ENCODE measurements at regions not wholly inside any gene's neighbourhood (a gene's known extent, or its start where the extent isn't known, plus 50 kb on each side); places are given as distances from the start of the nearest gene placed in this dataset.

DNA sequence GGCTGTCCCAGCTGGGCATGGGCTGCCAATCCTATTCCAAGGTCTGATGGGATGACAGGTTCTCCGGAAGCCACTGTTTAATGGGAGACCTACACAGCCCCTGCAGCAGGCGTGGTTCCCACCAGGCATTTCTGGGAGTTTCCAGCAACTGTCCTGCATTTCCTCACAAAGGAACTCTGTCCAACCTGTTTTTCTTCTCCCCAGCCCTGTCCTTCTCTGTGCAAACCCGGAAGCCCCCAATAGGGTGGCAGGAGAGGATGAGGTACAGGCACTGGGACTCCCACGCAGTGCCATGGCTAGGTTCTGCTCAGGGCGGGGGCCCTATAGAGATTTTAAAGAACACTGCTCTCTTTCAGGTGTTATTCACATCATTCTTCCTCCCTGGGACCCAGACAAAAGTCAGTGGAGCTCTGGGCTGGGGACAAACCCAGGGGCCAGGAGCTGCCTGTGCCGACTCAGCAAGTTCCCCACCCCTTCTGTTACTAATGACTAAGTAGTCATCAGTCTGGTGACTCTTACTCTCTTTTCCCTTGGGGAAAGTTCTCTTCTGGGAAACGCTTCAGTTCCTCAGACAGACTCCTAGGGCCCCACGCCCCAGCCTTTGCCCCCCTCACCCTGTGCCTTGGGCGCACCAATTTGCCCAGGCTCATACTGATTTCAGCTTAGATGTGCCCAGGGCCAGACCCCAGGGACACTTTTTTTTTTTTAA lies 97.7 kb downstream of the CD47 start:
- 97% methylated on average over 3 of the region's 9 CpGs for WGBS (ENCODE audit: insufficient coverage)
- Histone ChIP-seq H3K36me3 (ENCODE audit: control insufficient read depth, insufficient read depth, low read length) (no peaks in the 10 kb centered on the region), H3K4me3 (ENCODE audit: low read depth, low read length) (no peak overlapping the region), H3K27me3 (ENCODE audit: control insufficient read depth, insufficient read depth, low read length) (no peaks in the 10 kb centered on the region), H3K9me3 (ENCODE audit: control insufficient read depth, insufficient read depth, low read length) (no peaks in the 10 kb centered on the region), H3K4me1 (ENCODE audit: control insufficient read depth, insufficient read depth, low read length) (no peaks in the 10 kb centered on the region), H3K27ac (ENCODE audit: low read depth, low read length) (no peak overlapping the region)
- DNase-seq (ENCODE audit: low read depth in 4 of 6, low spot score in 6 of 6) = no peak

DNA sequence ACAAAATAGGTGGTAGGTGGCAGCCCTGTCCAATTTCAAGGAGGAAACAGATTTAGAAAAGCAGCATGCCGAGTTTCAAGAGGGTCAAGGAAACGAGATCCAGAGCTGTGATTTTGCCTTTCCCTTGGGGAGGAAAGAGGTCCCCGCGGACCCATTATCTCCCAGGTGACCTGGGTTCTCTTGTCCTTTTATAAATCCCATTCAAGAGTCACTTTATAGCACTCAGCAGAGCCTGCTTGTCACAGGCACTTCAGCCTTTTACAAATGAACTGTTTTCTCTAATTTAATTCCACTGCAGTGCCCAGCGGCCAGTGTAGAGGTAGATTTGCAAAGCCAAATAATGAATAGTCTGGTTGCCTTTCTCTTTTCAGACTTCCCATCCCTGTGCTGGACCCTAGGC lies 99.9 kb downstream of the CD47 start:
- H3K27ac ChIP-seq (ENCODE audit: low read depth, low read length) = no peak overlapping the region
- 88% methylated on average over 3 of the region's 5 CpGs for WGBS (ENCODE audit: insufficient coverage)
- H3K9me3 ChIP-seq (ENCODE audit: control insufficient read depth, insufficient read depth, low read length) = no peaks in the 10 kb centered on the region
- no peak for DNase-seq (ENCODE audit: low read depth in 4 of 6, low spot score in 6 of 6)
- no peaks in the 10 kb centered on the region for H3K36me3 ChIP-seq (ENCODE audit: control insufficient read depth, insufficient read depth, low read length)
- H3K4me1 ChIP-seq (ENCODE audit: control insufficient read depth, insufficient read depth, low read length) = no peaks in the 10 kb centered on the region
- no peak overlapping the region for H3K4me3 ChIP-seq (ENCODE audit: low read depth, low read length)
- H3K27me3 ChIP-seq (ENCODE audit: control insufficient read depth, insufficient read depth, low read length) = no peaks in the 10 kb centered on the region

DNA sequence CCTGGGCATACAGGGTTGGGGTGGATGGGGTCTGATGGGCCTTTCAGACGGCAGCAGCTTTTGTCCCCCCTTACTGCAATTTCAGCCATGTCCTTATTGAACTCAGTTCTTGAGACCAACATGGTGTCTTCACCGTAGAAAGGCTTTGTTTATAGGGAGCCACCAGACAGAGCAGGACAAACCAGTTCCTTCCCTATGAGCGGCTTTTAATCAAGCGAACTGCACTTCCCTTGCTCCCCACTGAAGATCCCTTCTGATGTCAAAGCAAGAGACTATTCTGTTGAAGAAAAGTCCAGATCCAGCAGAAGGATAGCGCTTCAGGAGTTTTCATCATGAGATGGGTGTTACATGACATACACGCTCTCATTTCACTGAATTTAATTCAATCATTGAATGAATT lies 100.4 kb downstream of the CD47 start:
- Histone ChIP-seq H3K4me1 (ENCODE audit: control insufficient read depth, insufficient read depth, low read length) (no peaks in the 10 kb centered on the region), H3K9me3 (ENCODE audit: control insufficient read depth, insufficient read depth, low read length) (no peaks in the 10 kb centered on the region), H3K27ac (ENCODE audit: low read depth, low read length) (no peak overlapping the region), H3K4me3 (ENCODE audit: low read depth, low read length) (no peak overlapping the region), H3K27me3 (ENCODE audit: control insufficient read depth, insufficient read depth, low read length) (no peaks in the 10 kb centered on the region), H3K36me3 (ENCODE audit: control insufficient read depth, insufficient read depth, low read length) (no peaks in the 10 kb centered on the region)
- DNase-seq (ENCODE audit: low read depth in 4 of 6, low spot score in 6 of 6) = no peak
- WGBS (ENCODE audit: insufficient coverage) = 96% methylated on average over 5 of the region's 6 CpGs

GRCh38 chr3:107989661-107990060 lies 101.2 kb downstream of the CD47 start:
- Histone ChIP-seq H3K27ac (ENCODE audit: low read depth, low read length) (no peak overlapping the region), H3K36me3 (ENCODE audit: control insufficient read depth, insufficient read depth, low read length) (no peaks in the 10 kb centered on the region), H3K27me3 (ENCODE audit: control insufficient read depth, insufficient read depth, low read length) (no peaks in the 10 kb centered on the region), H3K9me3 (ENCODE audit: control insufficient read depth, insufficient read depth, low read length) (no peaks in the 10 kb centered on the region), H3K4me3 (ENCODE audit: low read depth, low read length) (no peak overlapping the region), H3K4me1 (ENCODE audit: control insufficient read depth, insufficient read depth, low read length) (no peaks in the 10 kb centered on the region)
- no peak for DNase-seq (ENCODE audit: low read depth in 4 of 6, low spot score in 6 of 6)
- WGBS (ENCODE audit: insufficient coverage) = 71% methylated on average over 1 of the region's 4 CpGs

- DNase-seq (ENCODE audit: low read depth in 4 of 6, low spot score in 6 of 6) = peak in 1 of 6 donors; percentile 36
- WGBS (ENCODE audit: insufficient coverage) = 30% methylated on average over 3 of the region's 6 CpGs
- no peak overlapping the region for H3K27ac ChIP-seq (ENCODE audit: low read depth, low read length)
These were observed 102.2 kb downstream of the CD47 start for GRCh38 chr3:107988460-107989175.

DNA sequence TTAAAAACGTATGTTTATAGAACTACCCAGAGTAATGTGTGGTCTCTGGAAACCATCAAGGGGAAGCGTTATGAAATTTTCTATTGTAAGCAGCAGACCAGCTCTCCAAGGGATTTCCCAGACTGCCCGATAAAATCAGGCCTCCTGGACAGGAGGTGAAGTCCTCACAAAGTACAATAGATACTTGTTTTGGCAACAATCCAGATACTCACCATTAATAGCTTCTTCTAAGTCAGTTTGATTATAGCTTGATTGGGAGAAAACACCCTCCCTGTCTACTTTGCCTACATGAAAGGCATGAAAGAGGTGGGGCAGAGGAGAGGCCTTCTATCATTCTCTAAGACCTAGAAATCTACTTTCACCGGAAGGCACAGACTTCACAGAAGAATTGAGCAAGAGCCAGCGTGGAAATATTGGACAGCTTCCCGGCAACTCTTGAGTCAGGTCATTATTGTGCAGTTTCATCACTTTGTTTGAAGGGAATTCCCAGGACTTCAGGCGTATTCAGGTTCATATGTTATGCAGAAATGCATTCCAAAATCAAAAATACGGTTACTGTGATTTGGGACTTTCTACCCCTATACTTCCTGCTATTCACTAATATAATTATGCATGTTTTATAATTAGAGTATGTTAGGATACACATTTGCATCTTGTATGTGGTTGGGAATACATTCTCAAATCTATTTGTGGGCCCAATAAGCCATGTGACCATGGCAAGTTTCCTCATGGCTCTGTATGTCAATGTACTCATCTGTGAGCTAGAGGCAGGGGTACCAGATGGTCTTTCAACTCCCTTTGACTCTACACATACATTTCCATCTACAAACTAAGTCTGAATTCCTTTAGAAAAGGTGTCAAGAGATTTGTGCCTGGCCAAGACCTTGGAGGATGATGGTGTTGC lies 103.5 kb downstream of the CD47 start:
- DNase-seq (ENCODE audit: low read depth in 4 of 6, low spot score in 6 of 6) = peak in 2 of 6 donors; percentile 65 to 90
- Histone ChIP-seq H3K36me3 (ENCODE audit: control insufficient read depth, insufficient read depth, low read length) (no peaks in the 10 kb centered on the region), H3K27me3 (ENCODE audit: control insufficient read depth, insufficient read depth, low read length) (no peaks in the 10 kb centered on the region), H3K9me3 (ENCODE audit: control insufficient read depth, insufficient read depth, low read length) (no peaks in the 10 kb centered on the region), H3K4me3 (ENCODE audit: low read depth, low read length) (no peak overlapping the region), H3K27ac (ENCODE audit: low read depth, low read length) (no peak overlapping the region), H3K4me1 (ENCODE audit: control insufficient read depth, insufficient read depth, low read length) (no peaks in the 10 kb centered on the region)
- 15% methylated on average over 2 of the region's 8 CpGs for WGBS (ENCODE audit: insufficient coverage)

More at GRCh38 chr3:107988460-107989175, 102.2 kb downstream of the CD47 start:
- Histone ChIP-seq H3K27me3 (ENCODE audit: control insufficient read depth, insufficient read depth, low read length) (no peaks in the 10 kb centered on the region), H3K4me3 (ENCODE audit: low read depth, low read length) (no peak overlapping the region), H3K4me1 (ENCODE audit: control insufficient read depth, insufficient read depth, low read length) (no peaks in the 10 kb centered on the region), H3K36me3 (ENCODE audit: control insufficient read depth, insufficient read depth, low read length) (no peaks in the 10 kb centered on the region), H3K9me3 (ENCODE audit: control insufficient read depth, insufficient read depth, low read length) (no peaks in the 10 kb centered on the region)

DNA sequence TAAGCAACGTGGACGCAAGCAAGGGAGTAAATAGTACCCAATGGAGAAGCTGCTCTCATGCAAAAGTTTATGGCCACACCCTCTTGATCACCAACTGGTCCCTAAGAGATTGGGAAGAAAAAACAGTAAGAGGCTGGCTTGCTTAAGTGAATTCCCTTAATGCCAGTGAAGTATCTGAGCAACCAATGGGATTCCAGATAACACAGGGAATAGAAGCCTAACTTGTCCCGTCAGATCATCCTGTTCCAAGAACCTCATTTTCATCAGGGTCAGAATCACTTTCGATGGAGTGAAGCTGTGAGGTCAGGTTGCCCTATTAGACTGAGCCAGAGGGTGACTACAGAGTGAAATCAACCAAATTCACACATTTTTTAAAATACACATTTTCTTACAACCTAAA lies 104.3 kb downstream of the CD47 start:
- Histone ChIP-seq H3K4me3 (ENCODE audit: low read depth, low read length) (no peak overlapping the region), H3K4me1 (ENCODE audit: control insufficient read depth, insufficient read depth, low read length) (peaks cover 5% of the 10 kb centered on the region), H3K9me3 (ENCODE audit: control insufficient read depth, insufficient read depth, low read length) (no peaks in the 10 kb centered on the region), H3K36me3 (ENCODE audit: control insufficient read depth, insufficient read depth, low read length) (no peaks in the 10 kb centered on the region), H3K27me3 (ENCODE audit: control insufficient read depth, insufficient read depth, low read length) (no peaks in the 10 kb centered on the region), H3K27ac (ENCODE audit: low read depth, low read length) (no peak overlapping the region)
- no peak for DNase-seq (ENCODE audit: low read depth in 4 of 6, low spot score in 6 of 6)
- WGBS (ENCODE audit: insufficient coverage) = 83% methylated on average over 1 of the region's 4 CpGs

DNA sequence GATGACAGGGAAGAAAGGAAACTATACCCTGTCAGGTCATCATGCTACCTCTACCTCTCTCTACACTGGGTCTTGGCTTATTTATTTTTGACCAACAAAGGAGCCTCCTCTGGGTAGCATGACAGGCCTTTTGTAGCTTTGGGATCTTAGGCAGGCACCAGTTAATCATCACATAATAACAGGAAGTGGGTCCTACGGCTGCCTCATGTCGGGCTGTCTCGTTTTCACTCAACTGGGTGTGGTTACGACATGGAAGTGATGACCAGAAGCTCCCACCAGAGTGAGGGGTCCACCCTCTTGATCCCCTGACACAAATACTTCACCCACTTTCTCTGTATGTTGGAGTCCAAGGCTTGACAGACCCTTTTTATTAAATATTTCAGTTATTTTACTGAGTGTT lies 105.3 kb downstream of the CD47 start:
- WGBS (ENCODE audit: insufficient coverage) = 91% methylated on average over 4 of the region's 4 CpGs
- H3K27me3 ChIP-seq (ENCODE audit: control insufficient read depth, insufficient read depth, low read length) = no peaks in the 10 kb centered on the region
- H3K36me3 ChIP-seq (ENCODE audit: control insufficient read depth, insufficient read depth, low read length) = no peaks in the 10 kb centered on the region
- peaks cover 7% of the 10 kb centered on the region for H3K4me1 ChIP-seq (ENCODE audit: control insufficient read depth, insufficient read depth, low read length)
- no peak overlapping the region for H3K4me3 ChIP-seq (ENCODE audit: low read depth, low read length)
- H3K27ac ChIP-seq (ENCODE audit: low read depth, low read length) = no peak overlapping the region
- no peaks in the 10 kb centered on the region for H3K9me3 ChIP-seq (ENCODE audit: control insufficient read depth, insufficient read depth, low read length)
- DNase-seq (ENCODE audit: low read depth in 4 of 6, low spot score in 6 of 6) = no peak

DNA sequence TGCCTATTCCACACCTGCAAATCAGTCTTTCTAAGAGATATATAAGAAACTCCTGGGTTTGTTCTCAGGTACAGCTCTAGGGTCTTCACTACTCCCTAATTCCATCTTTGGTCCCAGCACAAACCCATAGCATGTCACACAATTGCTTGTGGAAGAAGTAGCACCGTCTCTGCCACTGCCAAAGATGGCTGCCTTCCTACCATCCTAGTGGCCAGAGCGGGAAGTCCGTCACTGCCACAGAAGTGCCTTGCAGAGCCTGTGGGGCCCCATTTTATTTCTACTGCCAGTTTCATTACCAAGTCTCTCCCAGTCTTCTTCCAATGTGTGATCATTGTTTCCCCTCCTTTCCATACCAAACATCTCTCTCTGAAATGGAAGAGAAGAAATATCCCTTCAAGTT lies 107.6 kb downstream of the CD47 start:
- Histone ChIP-seq H3K4me1 (ENCODE audit: control insufficient read depth, insufficient read depth, low read length) (peaks cover 10% of the 10 kb centered on the region), H3K4me3 (ENCODE audit: low read depth, low read length) (no peak overlapping the region), H3K27ac (ENCODE audit: low read depth, low read length) (no peak overlapping the region), H3K36me3 (ENCODE audit: control insufficient read depth, insufficient read depth, low read length) (no peaks in the 10 kb centered on the region), H3K9me3 (ENCODE audit: control insufficient read depth, insufficient read depth, low read length) (no peaks in the 10 kb centered on the region), H3K27me3 (ENCODE audit: control insufficient read depth, insufficient read depth, low read length) (no peaks in the 10 kb centered on the region)
- 97% methylated on average over 3 of the region's 3 CpGs for WGBS (ENCODE audit: insufficient coverage)
- no peak for DNase-seq (ENCODE audit: low read depth in 4 of 6, low spot score in 6 of 6)

All from spinal cord (tissue), 9 donors.